HG02970 (cell line): ENCODE measurements at regions not wholly inside any gene's neighbourhood (a gene's known extent, or its start where the extent isn't known, plus 50 kb on each side); places are given as distances from the start of the nearest gene placed in this dataset.
"Not testable (repeated sequence)": the region's sequence is repeated elsewhere in the genome, so short reads cannot be mapped to it uniquely, and the experiment has no call there.

ENCODE experiments used
- ATAC-seq: cut with Tn5 transposase; IDR thresholded peaks from one replicate; pipeline ENCODE4 v1.9.1; 2021; ENCODE audit warnings: mild to moderate bottlenecking, moderate library complexity, moderate number of reproducible peaks; ENCODE audit not compliant: unreplicated experiment, low FRiP score

- ATAC-seq, result no peak
These were observed 904.3 kb downstream of the DIAPH3 start for GRCh38 chr13:59259165-59260000.

GRCh38 chr13:59261928-59262488, 901.7 kb downstream of the DIAPH3 start:
- no peak for ATAC-seq

DNA sequence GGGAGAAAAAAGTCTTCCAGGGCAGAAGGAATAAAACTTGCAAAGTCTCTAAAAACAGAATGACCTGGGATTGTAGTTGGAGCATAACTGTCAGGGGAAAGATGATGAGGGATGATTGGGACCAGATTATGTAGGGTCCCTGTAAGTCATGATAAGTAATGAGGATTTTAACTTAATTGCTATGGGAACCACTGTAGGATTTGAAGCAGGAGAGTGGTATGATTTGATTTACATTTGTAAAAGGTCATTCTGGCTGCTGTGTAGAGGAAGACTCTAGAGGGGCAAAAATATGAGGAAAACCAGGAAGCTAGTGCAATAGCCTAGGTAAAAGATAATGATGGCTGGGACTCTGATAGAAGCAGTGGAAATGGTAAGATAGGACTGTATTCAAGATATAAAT, 900.2 kb downstream of the DIAPH3 start:
- ATAC-seq, result no peak

- ATAC-seq, result no peak
These were observed 897.2 kb downstream of the DIAPH3 start for GRCh38 chr13:59266478-59267063.

GRCh38 chr13:59269476-59269875, 894.3 kb downstream of the DIAPH3 start:
- ATAC-seq, result no peak

DNA sequence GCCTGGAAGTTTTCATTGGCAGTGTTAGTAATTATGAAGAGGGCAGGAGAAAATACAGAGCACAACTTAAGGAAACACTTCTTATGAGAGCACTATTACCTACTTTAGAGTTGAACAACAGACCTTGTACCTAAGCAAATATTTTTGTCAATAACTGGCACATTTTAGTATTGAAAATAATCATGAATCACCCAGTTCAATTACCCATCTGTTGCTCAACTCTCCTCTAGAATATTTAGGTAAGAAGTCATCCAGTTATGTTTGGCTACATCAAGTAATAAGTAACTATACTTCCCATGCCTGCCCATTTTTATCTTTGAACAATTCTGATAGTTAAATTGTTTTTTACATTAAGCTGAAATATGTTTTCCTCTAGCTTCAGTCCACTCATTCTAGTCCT, 893.4 kb downstream of the DIAPH3 start:
- no peak for ATAC-seq

GRCh38 chr13:59274958-59275727, 888.6 kb downstream of the DIAPH3 start:
- no peak for ATAC-seq

DNA sequence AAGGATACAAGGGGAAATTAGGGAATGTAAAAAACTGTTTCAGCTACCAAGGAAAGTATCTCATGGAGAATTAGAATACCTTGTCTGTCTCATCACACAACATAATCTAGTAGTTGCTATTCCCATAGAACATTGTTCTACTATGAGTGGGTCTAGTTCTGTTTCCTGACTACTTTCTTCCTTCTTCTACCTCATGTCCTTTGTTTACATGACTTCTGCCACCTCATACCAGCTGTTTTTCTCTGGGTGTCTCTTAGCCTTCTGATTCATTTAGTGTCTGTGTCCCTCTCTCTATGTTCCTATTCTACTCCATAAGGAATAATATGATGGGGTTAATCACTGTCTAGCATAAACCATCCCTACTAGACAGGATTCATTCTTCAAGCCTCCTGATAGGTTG, 887.3 kb downstream of the DIAPH3 start:
- no peak for ATAC-seq

DNA sequence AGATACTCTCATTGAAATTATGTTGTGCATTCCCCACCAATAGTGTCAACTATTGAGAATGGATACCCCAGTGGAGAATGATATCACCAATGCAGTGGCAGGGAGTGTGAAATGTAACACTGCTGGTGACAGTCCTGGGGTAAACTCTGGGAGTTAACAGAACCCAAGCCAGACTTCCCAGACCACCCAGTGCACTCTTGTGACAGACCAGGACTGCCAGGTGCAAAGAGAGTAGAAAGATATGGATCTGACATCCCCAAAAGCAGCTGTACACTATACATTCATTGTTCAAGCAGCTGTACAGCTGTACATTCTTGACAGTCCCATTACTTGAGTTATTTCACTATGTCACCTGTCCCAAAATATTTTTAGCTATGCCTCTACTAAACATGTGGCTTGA, 886.6 kb downstream of the DIAPH3 start:
- no peak for ATAC-seq

DNA sequence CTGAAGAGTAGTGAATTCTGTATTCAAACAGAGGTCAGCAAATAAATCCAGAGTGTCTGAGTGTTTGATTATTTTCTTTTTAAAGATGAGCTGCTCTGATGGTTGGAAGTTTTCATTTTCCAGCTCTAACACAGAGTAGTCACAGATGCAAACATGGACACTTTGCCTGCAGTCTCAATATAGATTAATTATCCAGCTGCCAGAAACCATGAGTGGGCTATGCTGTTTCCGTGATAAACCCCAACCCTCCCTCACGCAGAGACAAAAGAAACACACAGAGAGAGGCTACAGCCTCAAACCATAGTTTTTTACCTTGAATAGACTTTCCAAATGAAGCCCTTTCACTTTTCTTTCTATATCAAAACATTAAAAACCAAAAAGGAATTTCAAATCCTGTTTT, 884.7 kb downstream of the DIAPH3 start:
- ATAC-seq, result no peak

- no peak for ATAC-seq
These were observed 884.2 kb downstream of the DIAPH3 start for GRCh38 chr13:59279576-59279975.

- no peak for ATAC-seq
These were observed 883.4 kb downstream of the DIAPH3 start for GRCh38 chr13:59280297-59280696.

DNA sequence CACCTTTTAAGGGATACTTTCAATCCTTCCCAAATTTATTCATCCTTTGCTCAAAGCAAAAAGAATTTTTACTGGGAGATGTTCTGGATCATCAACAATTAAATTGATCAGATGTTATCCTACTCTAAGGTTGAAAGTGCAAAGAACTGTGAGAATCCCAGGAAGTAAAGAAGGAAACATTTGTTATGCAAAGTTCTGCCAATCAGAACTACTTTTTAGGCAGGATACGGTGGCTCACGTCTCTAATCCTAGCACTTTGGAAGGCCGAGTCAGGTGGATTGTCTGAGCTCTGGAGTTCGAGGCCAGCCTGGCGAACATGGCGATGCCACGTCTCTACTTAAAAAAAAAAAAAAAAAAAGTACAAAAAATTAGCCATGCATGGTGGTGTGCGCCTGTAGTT, 882.3 kb downstream of the DIAPH3 start:
- ATAC-seq, result no peak

DNA sequence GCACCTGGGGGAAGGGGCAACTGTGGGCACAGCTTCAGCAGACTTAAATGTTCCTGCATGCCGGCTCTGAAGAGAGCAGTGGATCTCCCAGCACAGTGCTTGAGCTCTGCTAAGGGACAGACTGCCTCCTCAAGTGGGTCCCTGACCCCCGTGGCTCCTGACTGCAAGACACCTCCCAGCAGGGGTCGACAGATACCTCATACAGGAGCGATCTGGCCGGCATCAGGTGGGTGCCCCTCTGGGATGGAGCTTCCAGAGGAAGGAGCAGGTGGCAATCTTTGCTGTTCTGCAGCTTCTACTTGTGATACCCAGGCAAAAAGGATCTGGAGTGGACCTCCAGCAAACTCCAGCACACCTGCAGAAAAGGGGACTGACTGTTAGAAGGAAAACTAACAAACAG, 871.5 kb downstream of the DIAPH3 start:
- ATAC-seq, result not testable (repeated sequence)

- ATAC-seq, result no peak
These were observed 864.1 kb downstream of the DIAPH3 start for GRCh38 chr13:59299584-59299983.

- ATAC-seq, result no peak
These were observed 863.2 kb downstream of the DIAPH3 start for GRCh38 chr13:59300355-59301173.

DNA sequence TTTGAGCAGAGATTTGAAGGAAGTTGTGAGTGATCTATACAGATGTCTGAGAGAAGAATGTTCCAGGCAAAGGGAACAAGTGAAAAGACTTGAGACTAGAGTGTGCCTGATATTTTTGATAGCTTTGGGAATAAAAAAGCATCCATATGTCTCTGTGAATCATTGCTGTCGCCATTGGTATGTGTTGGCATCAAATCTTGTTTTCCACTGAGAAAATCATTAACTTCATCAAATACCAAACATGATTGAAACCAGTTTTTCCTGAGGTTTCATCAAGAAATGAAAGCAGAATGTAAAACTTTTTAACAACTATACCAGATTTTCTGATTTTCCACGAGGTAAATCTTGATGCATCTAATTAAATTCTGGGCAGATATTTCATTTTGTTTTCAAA, 862.6 kb downstream of the DIAPH3 start:
- ATAC-seq, result no peak

GRCh38 chr13:59303433-59303832, 860.3 kb downstream of the DIAPH3 start:
- no peak for ATAC-seq

- ATAC-seq, result no peak
These were observed 859.1 kb downstream of the DIAPH3 start for GRCh38 chr13:59304596-59304995.

- no peak for ATAC-seq
These were observed 857.8 kb downstream of the DIAPH3 start for GRCh38 chr13:59305896-59306295.
